ENCODE measurements at regions not wholly inside any gene's neighbourhood (a gene's known extent, or its start where the extent isn't known, plus 50 kb on each side); places are given as distances from the start of the nearest gene placed in this dataset.

- ATAC-seq (peak; percentile 32), DNase-seq (peak in 2 of 3 donors; percentile 40 to 53)
- Histone ChIP-seq H3K4me1 (ENCODE audit: low read depth) (no peaks in the 10 kb centered on the region), H3K36me3 (ENCODE audit: low read depth) (no peaks in the 10 kb centered on the region), H3K4me3 (no peak overlapping the region), H3K9me3 (no peaks in the 10 kb centered on the region)
- TF ChIP-seq CTCF (IDR thresholded peaks at IDR 0.05): no peak
- intact Hi-C loops (cut with DNase I, micrococcal nuclease): no loop called here
These were observed 240.6 kb downstream of the TFCP2L1 start for GRCh38 chr2:121044412-121044811.

GRCh38 chr2:121045245-121045644 is 239.8 kb downstream of the TFCP2L1 start:
- no peak for ATAC-seq

GRCh38 chr2:121046335-121046734 is 238.7 kb downstream of the TFCP2L1 start:
- DNase-seq: no peak
- intact Hi-C loops (cut with DNase I, micrococcal nuclease): no loop called here
- H3K4me1 ChIP-seq (ENCODE audit: low read depth): no peaks in the 10 kb centered on the region
- H3K36me3 ChIP-seq (ENCODE audit: low read depth): no peaks in the 10 kb centered on the region
- H3K4me3 ChIP-seq: no peak overlapping the region
- TF ChIP-seq CTCF (IDR thresholded peaks at IDR 0.05): no peak
- no peak for ATAC-seq
- H3K9me3 ChIP-seq: no peaks in the 10 kb centered on the region

More at GRCh38 chr2:121045245-121045644, 239.8 kb downstream of the TFCP2L1 start:
- Histone ChIP-seq H3K4me3 (no peak overlapping the region), H3K36me3 (ENCODE audit: low read depth) (no peaks in the 10 kb centered on the region), H3K4me1 (ENCODE audit: low read depth) (no peaks in the 10 kb centered on the region), H3K9me3 (no peaks in the 10 kb centered on the region)
- intact Hi-C loops (cut with DNase I, micrococcal nuclease): no loop called here
- TF ChIP-seq CTCF (IDR thresholded peaks at IDR 0.05): no peak
- DNase-seq: no peak

GRCh38 chr2:121047383-121047782 is 237.6 kb downstream of the TFCP2L1 start:
- Histone ChIP-seq H3K4me1 (ENCODE audit: low read depth) (no peaks in the 10 kb centered on the region), H3K36me3 (ENCODE audit: low read depth) (no peaks in the 10 kb centered on the region), H3K4me3 (no peak overlapping the region), H3K9me3 (no peaks in the 10 kb centered on the region)
- intact Hi-C loops (cut with DNase I, micrococcal nuclease): no loop called here
- no peak for TF ChIP-seq CTCF (IDR thresholded peaks at IDR 0.05)
- no peak for DNase-seq
- no peak for ATAC-seq

GRCh38 chr2:121049131-121049530 is 235.9 kb downstream of the TFCP2L1 start:
- H3K36me3 ChIP-seq (ENCODE audit: low read depth): no peaks in the 10 kb centered on the region
- no peaks in the 10 kb centered on the region for H3K4me1 ChIP-seq (ENCODE audit: low read depth)
- no peaks in the 10 kb centered on the region for H3K9me3 ChIP-seq
- intact Hi-C loops (cut with DNase I, micrococcal nuclease): no loop called here
- peak; percentile 15 for ATAC-seq
- no peak overlapping the region for H3K4me3 ChIP-seq
- no peak for DNase-seq
- no peak for TF ChIP-seq CTCF (IDR thresholded peaks at IDR 0.05)

GRCh38 chr2:121049950-121050585 is 234.9 kb downstream of the TFCP2L1 start:
- DNase-seq (peak in 1 of 3 donors; percentile 9), ATAC-seq (no peak)
- no peak for TF ChIP-seq CTCF (IDR thresholded peaks at IDR 0.05)
- no peaks in the 10 kb centered on the region for H3K4me1 ChIP-seq (ENCODE audit: low read depth)
- intact Hi-C loops (cut with DNase I, micrococcal nuclease): no loop called here
- no peaks in the 10 kb centered on the region for H3K9me3 ChIP-seq
- H3K4me3 ChIP-seq: no peak overlapping the region
- H3K36me3 ChIP-seq (ENCODE audit: low read depth): no peaks in the 10 kb centered on the region
